HL-60 (cell line): ENCODE measurements at regions not wholly inside any gene's neighbourhood (a gene's known extent, or its start where the extent isn't known, plus 50 kb on each side); places are given as distances from the start of the nearest gene placed in this dataset.
A peak's percentile ranks its signal among the peaks of the same experiment; 100 is the strongest.

Experiments used
- DNase-seq, 2 experiments: peaks; one replicate each; pipeline ENCODE4 v3.0.0-alpha.2; 2010 to 2020; ENCODE audit warnings: low read depth in 1 of 2, low spot score in 1 of 2
- H3K27ac ChIP-seq: fragments of 250-450 bp; sonication (Bioruptor Pico); replicated peaks from 2 replicates; pipeline ENCODE4 v1.5.1; 2020; ENCODE audit warnings: mild to moderate bottlenecking, moderate library complexity
- H3K27me3 ChIP-seq: fragments of 250-450 bp; sonication (Bioruptor Pico); 2 replicates; pipeline ENCODE4 v1.5.1; 2021; ENCODE audit warnings: mild to moderate bottlenecking, moderate library complexity; ENCODE audit not compliant: insufficient read depth, poor library complexity, severe bottlenecking
- H3K4me3 ChIP-seq: replicated peaks from 2 replicates; pipeline ENCODE4 v1.5.1; 2011; ENCODE audit warnings: mild to moderate bottlenecking, control low read depth, low read length; ENCODE audit not compliant: insufficient read depth
- GABPA ChIP-seq: IDR thresholded peaks from 2 replicates; pipeline ENCODE4 v1.6.1; 2012; ENCODE audit warnings: low read depth
- POLR2AphosphoS5 ChIP-seq: IDR thresholded peaks from 2 replicates; pipeline ENCODE4 v1.6.1; 2012; ENCODE audit warnings: low read depth
- SPI1 ChIP-seq: IDR thresholded peaks from 2 replicates; pipeline ENCODE4 v1.6.1; 2012; ENCODE audit warnings: low read depth, mild to moderate bottlenecking, borderline replicate concordance
- TF ChIP-seq, protein P1 (sequence below): IDR thresholded peaks from one replicate; pipeline ENCODE4 v1.5.1; 2011; ENCODE audit warnings: low read length, control low read depth, inconsistent platforms; ENCODE audit not compliant: insufficient read depth
- TF ChIP-seq, protein P2 (sequence below): IDR thresholded peaks from 2 replicates; pipeline ENCODE4 v1.6.1; 2012; ENCODE audit warnings: low read depth; ENCODE audit not compliant: insufficient replicate concordance

DNA sequence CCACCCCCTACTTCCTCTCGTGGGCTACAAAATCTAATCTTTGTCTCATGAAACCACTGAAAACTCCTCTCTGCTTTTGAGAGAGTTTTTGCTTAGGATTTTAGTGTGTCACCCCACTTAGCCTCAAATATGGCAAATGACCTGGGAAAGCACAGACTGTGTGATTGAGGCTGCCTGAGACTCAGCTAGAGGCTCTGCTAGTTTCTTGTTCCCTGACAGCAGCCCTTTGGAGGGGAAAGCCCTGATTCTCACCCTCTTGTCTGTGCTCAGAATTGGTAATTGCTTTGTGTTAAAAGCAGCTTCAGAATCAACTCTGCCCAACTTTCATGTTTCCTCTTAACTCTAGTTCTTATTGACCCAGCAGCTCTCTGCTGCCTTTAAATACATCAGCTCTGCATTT, 85.6 kb upstream of the ZP4 start:
- Histone ChIP-seq H3K27ac (no peak overlapping the region), H3K27me3 (no peaks in the 10 kb centered on the region), H3K4me3 (no peak overlapping the region)
- no peak for TF ChIP-seq GABPA
- DNase-seq: no peak

GRCh38 chr1:237975903-237976302, 85.2 kb upstream of the ZP4 start:
- Histone ChIP-seq H3K27me3 (no peaks in the 10 kb centered on the region), H3K4me3 (no peak overlapping the region), H3K27ac (no peak overlapping the region)
- TF ChIP-seq GABPA (no peak), POLR2AphosphoS5 (no peak), SPI1 (no peak)
- TF ChIP-seq, protein P1, sequence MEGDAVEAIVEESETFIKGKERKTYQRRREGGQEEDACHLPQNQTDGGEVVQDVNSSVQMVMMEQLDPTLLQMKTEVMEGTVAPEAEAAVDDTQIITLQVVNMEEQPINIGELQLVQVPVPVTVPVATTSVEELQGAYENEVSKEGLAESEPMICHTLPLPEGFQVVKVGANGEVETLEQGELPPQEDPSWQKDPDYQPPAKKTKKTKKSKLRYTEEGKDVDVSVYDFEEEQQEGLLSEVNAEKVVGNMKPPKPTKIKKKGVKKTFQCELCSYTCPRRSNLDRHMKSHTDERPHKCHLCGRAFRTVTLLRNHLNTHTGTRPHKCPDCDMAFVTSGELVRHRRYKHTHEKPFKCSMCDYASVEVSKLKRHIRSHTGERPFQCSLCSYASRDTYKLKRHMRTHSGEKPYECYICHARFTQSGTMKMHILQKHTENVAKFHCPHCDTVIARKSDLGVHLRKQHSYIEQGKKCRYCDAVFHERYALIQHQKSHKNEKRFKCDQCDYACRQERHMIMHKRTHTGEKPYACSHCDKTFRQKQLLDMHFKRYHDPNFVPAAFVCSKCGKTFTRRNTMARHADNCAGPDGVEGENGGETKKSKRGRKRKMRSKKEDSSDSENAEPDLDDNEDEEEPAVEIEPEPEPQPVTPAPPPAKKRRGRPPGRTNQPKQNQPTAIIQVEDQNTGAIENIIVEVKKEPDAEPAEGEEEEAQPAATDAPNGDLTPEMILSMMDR: no peak
- TF ChIP-seq, protein P2, sequence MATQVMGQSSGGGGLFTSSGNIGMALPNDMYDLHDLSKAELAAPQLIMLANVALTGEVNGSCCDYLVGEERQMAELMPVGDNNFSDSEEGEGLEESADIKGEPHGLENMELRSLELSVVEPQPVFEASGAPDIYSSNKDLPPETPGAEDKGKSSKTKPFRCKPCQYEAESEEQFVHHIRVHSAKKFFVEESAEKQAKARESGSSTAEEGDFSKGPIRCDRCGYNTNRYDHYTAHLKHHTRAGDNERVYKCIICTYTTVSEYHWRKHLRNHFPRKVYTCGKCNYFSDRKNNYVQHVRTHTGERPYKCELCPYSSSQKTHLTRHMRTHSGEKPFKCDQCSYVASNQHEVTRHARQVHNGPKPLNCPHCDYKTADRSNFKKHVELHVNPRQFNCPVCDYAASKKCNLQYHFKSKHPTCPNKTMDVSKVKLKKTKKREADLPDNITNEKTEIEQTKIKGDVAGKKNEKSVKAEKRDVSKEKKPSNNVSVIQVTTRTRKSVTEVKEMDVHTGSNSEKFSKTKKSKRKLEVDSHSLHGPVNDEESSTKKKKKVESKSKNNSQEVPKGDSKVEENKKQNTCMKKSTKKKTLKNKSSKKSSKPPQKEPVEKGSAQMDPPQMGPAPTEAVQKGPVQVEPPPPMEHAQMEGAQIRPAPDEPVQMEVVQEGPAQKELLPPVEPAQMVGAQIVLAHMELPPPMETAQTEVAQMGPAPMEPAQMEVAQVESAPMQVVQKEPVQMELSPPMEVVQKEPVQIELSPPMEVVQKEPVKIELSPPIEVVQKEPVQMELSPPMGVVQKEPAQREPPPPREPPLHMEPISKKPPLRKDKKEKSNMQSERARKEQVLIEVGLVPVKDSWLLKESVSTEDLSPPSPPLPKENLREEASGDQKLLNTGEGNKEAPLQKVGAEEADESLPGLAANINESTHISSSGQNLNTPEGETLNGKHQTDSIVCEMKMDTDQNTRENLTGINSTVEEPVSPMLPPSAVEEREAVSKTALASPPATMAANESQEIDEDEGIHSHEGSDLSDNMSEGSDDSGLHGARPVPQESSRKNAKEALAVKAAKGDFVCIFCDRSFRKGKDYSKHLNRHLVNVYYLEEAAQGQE: no peak
- DNase-seq: no peak

DNA sequence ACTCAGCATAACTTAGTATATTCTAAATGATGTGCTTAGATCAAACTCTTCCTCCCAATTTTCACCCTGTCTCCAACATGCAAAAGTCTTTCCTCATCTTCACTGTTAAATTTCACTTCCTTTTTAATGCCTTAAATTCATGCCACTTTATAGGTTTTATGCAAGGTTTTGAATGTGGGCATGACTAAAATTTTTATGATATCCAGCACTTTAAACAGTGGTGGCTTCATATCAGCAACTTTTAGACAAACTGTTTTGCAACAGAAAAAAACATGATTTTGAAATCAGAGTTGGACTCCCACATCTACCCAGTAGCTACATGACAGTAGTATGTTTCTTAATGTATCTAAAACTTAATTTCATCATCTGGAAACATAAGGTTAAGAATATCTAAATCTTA, 84.7 kb upstream of the ZP4 start:
- TF ChIP-seq, protein P2: no peak
- TF ChIP-seq SPI1: no peak
- TF ChIP-seq GABPA: no peak

GRCh38 chr1:237972186-237972585, 81.5 kb upstream of the ZP4 start:
- no peak for DNase-seq
- Histone ChIP-seq H3K4me3 (no peak overlapping the region), H3K27me3 (no peaks in the 10 kb centered on the region), H3K27ac (no peak overlapping the region)
- TF ChIP-seq GABPA (no peak), SPI1 (no peak), POLR2AphosphoS5 (no peak)
- TF ChIP-seq, protein P1: no peak
- TF ChIP-seq, protein P2: no peak

More for the DNA sequence above, 84.7 kb upstream of the ZP4 start:
- peak in 1 of 2 experiments; percentile 53 for DNase-seq
- H3K27ac ChIP-seq: no peak overlapping the region
- no peaks in the 10 kb centered on the region for H3K27me3 ChIP-seq
- H3K4me3 ChIP-seq: no peak overlapping the region
